AG04450 (cell line): ENCODE measurements at regions not wholly inside any gene's neighbourhood (a gene's known extent, or its start where the extent isn't known, plus 50 kb on each side); places are given as distances from the start of the nearest gene placed in this dataset.

Experiments
- CTCF ChIA-PET: fragments of 300-600, 350-600 bp; formaldehyde crosslinking; extraction: SDS; loops from one replicate; lab custom pipeline; 2022; ENCODE audit warnings: antibody characterized with exemption, inconsistent platforms; lab: Charles Lee
- POLR2A ChIA-PET: fragments of 350-600 bp; formaldehyde crosslinking; extraction: SDS; loops from one replicate; lab custom pipeline; 2021; ENCODE audit warnings: antibody characterized with exemption, inconsistent platforms; lab: Yijun Ruan, JAX
- DNase-seq: peaks from one replicate; pipeline ENCODE4 v3.0.0-alpha.2; 2011; ENCODE audit warnings: low read depth, low spot score
- H3K27ac ChIP-seq: one replicate; pipeline ENCODE4 v1.5.1; 2012; ENCODE audit warnings: low read depth, low read length, control low read depth
- H3K27me3 ChIP-seq: one replicate; pipeline ENCODE4 v1.6.0; 2012; ENCODE audit warnings: low read length; ENCODE audit not compliant: control insufficient read depth, insufficient read depth
- H3K4me3 ChIP-seq: 2 replicates; pipeline ENCODE4 v1.5.1; 2011; ENCODE audit warnings: mild to moderate bottlenecking, low read depth, low read length, control low read depth
- H3K9me3 ChIP-seq: 2 replicates; pipeline ENCODE4 v1.5.1; 2012; ENCODE audit warnings: low read length; ENCODE audit not compliant: control insufficient read depth, insufficient read depth
- TF ChIP-seq, protein P1 (sequence below): IDR thresholded peaks from 2 replicates; pipeline ENCODE4 v1.5.1; 2011; ENCODE audit warnings: low read depth, low read length, control low read depth, inconsistent platforms

DNA sequence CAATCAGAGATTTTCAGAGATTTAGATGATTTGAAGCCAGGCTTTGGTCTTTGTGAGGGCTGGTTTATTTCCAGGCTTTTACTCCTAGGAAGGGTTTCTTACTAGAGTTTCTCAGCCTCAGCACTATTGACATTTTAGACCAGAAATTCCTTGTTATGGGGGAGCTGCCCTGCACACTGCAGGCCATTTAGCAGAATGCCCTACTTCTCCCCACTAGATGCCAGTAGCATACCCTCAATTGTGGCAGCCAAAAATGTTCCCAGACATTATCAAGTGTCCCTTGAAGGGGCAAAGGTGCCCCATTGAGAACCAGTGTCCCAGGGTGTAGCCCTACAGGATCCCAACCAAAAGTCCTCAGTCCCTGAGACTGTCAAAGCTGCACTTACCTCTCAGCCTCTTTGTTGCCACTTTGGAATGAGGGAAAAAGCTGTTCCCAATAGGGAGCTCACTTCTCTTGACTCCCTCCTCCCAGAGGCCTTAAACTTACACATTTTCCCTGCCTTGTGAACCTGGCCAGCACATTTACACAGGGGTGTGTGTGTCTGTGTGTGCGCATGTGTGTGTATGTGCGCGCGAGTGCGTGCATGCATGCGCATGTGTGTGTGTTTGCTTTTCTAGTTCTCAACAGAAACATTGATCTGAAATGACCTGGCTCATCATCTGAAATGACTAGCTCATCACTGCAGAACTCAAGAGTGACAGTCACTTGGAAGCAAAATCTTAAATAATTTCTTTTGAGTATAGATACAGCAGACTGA lies 231.4 kb downstream of the QDPR start:
- no peak for DNase-seq
- H3K27me3 ChIP-seq, result no peaks in the 10 kb centered on the region
- TF ChIP-seq, protein P1, sequence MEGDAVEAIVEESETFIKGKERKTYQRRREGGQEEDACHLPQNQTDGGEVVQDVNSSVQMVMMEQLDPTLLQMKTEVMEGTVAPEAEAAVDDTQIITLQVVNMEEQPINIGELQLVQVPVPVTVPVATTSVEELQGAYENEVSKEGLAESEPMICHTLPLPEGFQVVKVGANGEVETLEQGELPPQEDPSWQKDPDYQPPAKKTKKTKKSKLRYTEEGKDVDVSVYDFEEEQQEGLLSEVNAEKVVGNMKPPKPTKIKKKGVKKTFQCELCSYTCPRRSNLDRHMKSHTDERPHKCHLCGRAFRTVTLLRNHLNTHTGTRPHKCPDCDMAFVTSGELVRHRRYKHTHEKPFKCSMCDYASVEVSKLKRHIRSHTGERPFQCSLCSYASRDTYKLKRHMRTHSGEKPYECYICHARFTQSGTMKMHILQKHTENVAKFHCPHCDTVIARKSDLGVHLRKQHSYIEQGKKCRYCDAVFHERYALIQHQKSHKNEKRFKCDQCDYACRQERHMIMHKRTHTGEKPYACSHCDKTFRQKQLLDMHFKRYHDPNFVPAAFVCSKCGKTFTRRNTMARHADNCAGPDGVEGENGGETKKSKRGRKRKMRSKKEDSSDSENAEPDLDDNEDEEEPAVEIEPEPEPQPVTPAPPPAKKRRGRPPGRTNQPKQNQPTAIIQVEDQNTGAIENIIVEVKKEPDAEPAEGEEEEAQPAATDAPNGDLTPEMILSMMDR, result peak; percentile 8; the same call in 1 of the 2 replicates
- no peaks in the 10 kb centered on the region for H3K9me3 ChIP-seq
- H3K4me3 ChIP-seq, result no peak overlapping the region
- POLR2A ChIA-PET, result no interaction called here
- H3K27ac ChIP-seq, result no peak overlapping the region
- CTCF ChIA-PET, result interaction anchor here (1.5 kb wide), 1 partner anchor 168 kb away, joined by 3 read pairs; no protein-coding TSS in a partner anchor

DNA sequence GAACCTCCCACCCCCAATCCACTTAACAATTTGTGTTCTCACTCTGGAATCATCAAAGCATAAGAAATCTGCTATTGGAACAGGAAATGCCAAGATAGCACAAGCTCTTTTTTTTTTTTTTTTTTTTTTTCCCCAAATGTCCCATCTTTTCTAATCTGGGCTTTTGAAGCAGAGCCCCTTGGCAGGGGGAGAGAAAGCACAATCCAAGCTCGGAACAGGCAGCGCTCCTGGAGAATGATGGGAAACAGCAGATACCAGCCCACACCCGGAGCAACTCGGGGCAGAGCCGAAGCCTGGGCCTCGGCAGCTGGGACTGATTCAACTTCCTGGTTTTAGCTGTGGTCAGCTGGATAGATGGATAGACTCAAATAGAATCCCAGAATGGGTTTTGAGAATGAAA lies 235.1 kb downstream of the QDPR start:
- no peak for DNase-seq
- Histone ChIP-seq H3K27me3 (no peaks in the 10 kb centered on the region), H3K27ac (no peak overlapping the region), H3K9me3 (no peaks in the 10 kb centered on the region), H3K4me3 (no peak overlapping the region)
- CTCF ChIA-PET, result interaction anchor here (0.6 to 1.5 kb wide), 7 partner anchors 14 to 433 kb away, joined by 3 to 6 read pairs (median 3); no protein-coding TSS in a partner anchor
- POLR2A ChIA-PET, result interaction anchor here (0.9 kb wide), 1 partner anchor 11 kb away, joined by 7 read pairs; no protein-coding TSS in a partner anchor
- TF ChIP-seq, protein P1, result no peak

DNA sequence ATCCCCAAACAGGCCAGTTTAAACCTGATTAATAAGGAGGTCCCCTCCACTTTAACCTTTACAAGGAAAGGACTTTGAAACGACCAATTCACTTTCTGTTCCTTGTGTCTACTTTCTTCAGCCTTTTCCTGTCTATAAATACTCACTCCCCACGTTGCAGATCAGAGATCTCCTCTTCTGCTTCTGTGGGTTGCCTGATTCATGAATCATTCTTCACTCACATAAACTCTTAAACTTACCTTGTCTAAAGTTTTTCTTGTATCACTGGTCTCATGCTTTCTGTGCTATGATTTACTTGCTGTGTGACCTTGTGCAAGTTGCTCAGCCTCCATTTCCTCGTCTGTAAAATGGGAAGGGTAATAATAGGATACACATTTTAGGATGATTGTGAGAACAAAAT lies 236.1 kb downstream of the QDPR start:
- H3K27ac ChIP-seq, result no peak overlapping the region
- H3K4me3 ChIP-seq, result no peak overlapping the region
- no peak for DNase-seq
- ChIA-PET POLR2A (no interaction called here), CTCF (no interaction called here)
- TF ChIP-seq, protein P1, result no peak
- H3K27me3 ChIP-seq, result no peaks in the 10 kb centered on the region
- H3K9me3 ChIP-seq, result no peaks in the 10 kb centered on the region

DNA sequence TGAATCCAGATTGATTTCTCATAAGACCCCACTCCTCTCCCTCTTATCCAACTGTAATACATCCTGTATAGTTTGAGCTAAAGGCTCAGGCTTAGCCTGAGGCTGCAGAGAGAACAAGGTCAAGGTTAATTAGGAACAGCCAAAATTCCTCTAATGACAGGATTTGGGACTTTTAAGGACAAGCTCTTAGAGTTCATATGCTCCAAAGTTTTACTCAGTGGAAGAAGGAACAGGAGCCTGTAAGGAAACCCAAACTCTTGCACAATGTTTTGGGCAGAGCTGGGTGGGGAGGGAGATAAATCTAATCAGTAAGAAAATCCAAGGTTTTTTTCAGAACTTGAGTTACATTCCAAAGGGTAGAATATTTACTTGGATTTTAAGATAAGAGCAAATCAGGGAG lies 238.8 kb downstream of the QDPR start:
- no peak for DNase-seq
- no peak overlapping the region for H3K4me3 ChIP-seq
- ChIA-PET POLR2A (no interaction called here), CTCF (no interaction called here)
- no peaks in the 10 kb centered on the region for H3K9me3 ChIP-seq
- H3K27ac ChIP-seq, result no peak overlapping the region
- TF ChIP-seq, protein P1, result no peak
- no peaks in the 10 kb centered on the region for H3K27me3 ChIP-seq

DNA sequence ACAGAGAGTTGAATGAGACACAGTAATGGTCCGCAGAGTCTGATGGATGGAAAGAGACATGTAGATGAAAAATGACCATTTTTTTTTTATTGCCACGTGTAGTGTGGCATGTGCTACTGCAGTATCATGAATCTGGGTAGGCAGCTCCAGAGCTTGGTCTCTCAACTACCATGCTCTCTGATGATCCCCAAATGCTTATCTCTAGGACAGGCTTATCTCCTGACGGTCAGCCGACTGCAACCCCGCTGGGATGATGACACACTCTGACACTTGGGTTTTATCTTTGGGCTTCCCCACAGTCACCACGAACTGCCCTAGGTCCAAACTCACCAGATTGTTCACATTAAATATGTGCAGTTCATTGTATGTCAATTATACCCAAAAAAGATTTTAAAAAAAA lies 239.7 kb downstream of the QDPR start:
- H3K9me3 ChIP-seq, result no peaks in the 10 kb centered on the region
- H3K4me3 ChIP-seq, result no peak overlapping the region
- no peaks in the 10 kb centered on the region for H3K27me3 ChIP-seq
- ChIA-PET POLR2A (no interaction called here), CTCF (no interaction called here)
- H3K27ac ChIP-seq, result no peak overlapping the region
- no peak for DNase-seq
- TF ChIP-seq, protein P1, result no peak
